ENCODE measurements at regions not wholly inside any gene's neighbourhood (a gene's known extent, or its start where the extent isn't known, plus 50 kb on each side); places are given as distances from the start of the nearest gene placed in this dataset.

- DNase-seq (ENCODE audit: low read depth, low spot score) = no peak
- TF ChIP-seq CTCF (IDR thresholded peaks at IDR 0.05; ENCODE audit: insufficient read depth, low read length, missing control alignments) = no peak
- CTCF ChIA-PET = no interaction called here
- H3K4me3 ChIP-seq (ENCODE audit: low read depth, low read length) = no peak overlapping the region
- POLR2A ChIA-PET = no interaction called here
Measured at GRCh38 chr10:109207361-109207760, 716.0 kb downstream of the XPNPEP1 start.

- POLR2A ChIA-PET = no interaction called here
- H3K4me3 ChIP-seq (ENCODE audit: low read depth, low read length) = no peak overlapping the region
- CTCF ChIA-PET = no interaction called here
- peak; percentile 72 for DNase-seq (ENCODE audit: low read depth, low spot score)
- TF ChIP-seq CTCF (IDR thresholded peaks at IDR 0.05; ENCODE audit: insufficient read depth, low read length, missing control alignments) = no peak
Measured at GRCh38 chr10:109205929-109206585, 717.3 kb downstream of the XPNPEP1 start.

DNA sequence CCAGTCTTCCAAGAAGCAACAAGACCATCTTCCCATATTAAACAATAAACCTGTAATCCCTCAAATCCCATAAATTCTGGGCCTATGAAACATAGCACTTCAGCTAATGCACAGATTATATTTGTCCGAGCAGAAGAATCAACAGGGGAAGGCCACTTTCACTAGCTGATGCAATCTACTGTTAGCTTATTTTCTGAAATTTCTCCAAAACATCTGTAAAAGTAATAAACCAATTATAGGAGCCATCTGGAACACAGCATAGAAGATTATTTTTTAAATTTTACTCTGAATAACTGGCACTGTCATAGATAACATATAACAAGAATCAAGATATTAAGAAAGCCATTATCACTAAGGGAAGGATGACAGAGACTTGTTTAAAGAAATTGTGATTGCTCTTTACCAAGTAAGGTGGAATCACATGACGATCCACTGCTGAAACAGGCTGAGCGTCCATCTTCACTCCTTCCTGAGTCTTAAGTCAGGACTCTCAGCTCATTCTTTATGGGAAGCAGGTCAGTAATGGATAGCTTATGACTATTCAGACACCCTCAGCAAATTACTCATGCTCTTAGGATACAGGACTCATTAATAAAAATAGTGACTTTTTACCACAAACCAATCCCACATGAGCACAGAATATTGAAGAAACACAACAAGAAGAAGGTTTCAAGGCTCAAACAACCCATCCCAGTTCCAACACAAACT is 719.5 kb downstream of the XPNPEP1 start:
- no peak for DNase-seq (ENCODE audit: low read depth, low spot score)
- ChIA-PET CTCF (no interaction called here), POLR2A (no interaction called here)
- no peak overlapping the region for H3K4me3 ChIP-seq (ENCODE audit: low read depth, low read length)
- TF ChIP-seq CTCF (IDR thresholded peaks at IDR 0.05; ENCODE audit: insufficient read depth, low read length, missing control alignments) = no peak

DNA sequence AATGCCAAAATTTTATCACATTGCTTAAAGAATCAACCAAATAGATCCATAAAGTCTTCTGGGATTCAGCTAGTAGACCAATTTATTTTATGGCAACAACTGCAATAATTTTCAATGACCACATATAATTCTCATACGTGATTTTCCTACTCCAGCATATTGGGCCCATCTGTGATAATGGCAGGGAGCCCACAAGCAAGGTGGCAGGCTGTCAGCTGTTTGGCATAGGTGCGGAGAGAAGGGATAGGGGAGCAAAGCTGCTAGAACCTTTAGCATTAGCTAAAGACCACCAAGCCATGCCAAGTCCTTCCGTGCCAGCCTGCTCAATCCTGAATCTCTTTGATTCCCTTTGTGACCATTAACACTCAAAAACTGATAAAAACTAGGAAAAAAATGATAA is 721.2 kb downstream of the XPNPEP1 start:
- TF ChIP-seq CTCF (IDR thresholded peaks at IDR 0.05; ENCODE audit: insufficient read depth, low read length, missing control alignments) = no peak
- DNase-seq (ENCODE audit: low read depth, low spot score) = no peak
- ChIA-PET POLR2A (no interaction called here), CTCF (no interaction called here)
- no peak overlapping the region for H3K4me3 ChIP-seq (ENCODE audit: low read depth, low read length)

- no peak overlapping the region for H3K4me3 ChIP-seq (ENCODE audit: low read depth, low read length)
- ChIA-PET POLR2A (no interaction called here), CTCF (no interaction called here)
- DNase-seq (ENCODE audit: low read depth, low spot score) = no peak
- TF ChIP-seq CTCF (IDR thresholded peaks at IDR 0.05; ENCODE audit: insufficient read depth, low read length, missing control alignments) = no peak
Measured at GRCh38 chr10:109200646-109201045, 722.7 kb downstream of the XPNPEP1 start.

- DNase-seq (ENCODE audit: low read depth, low spot score) = no peak
- no peak for TF ChIP-seq CTCF (IDR thresholded peaks at IDR 0.05; ENCODE audit: insufficient read depth, low read length, missing control alignments)
- ChIA-PET POLR2A (no interaction called here), CTCF (no interaction called here)
- no peak overlapping the region for H3K4me3 ChIP-seq (ENCODE audit: low read depth, low read length)
Measured at GRCh38 chr10:109191823-109192222, 731.5 kb downstream of the XPNPEP1 start.

Measured in AG04449 (cell line).